ENCODE measurements at regions not wholly inside any gene's neighbourhood (a gene's known extent, or its start where the extent isn't known, plus 50 kb on each side); places are given as distances from the start of the nearest gene placed in this dataset.

- no peak for TF ChIP-seq CTCF (IDR thresholded peaks at IDR 0.05)
- TF ChIP-seq POLR2A (IDR thresholded peaks at IDR 0.05): no peak
- TF ChIP-seq EP300 (IDR thresholded peaks at IDR 0.05): no peak
- no peak for TF ChIP-seq POLR2AphosphoS5 (IDR thresholded peaks at IDR 0.05)
Observed at GRCh38 chr2:16301961-16302360, 361.6 kb downstream of the MYCN start.

Measured in sigmoid colon (tissue), 4 donors.